Heart right ventricle (tissue), 16 donors: ENCODE measurements at regions not wholly inside any gene's neighbourhood (a gene's known extent, or its start where the extent isn't known, plus 50 kb on each side); places are given as distances from the start of the nearest gene placed in this dataset.

ENCODE experiments used
- ATAC-seq, 8 donors: fragments of 200-7000 bp; cut with Tn5 transposase; one replicate each; pipeline ENCODE4 v1.9.1; 2020; ENCODE audit warnings: mild to moderate bottlenecking in 8 of 8, moderate library complexity in 8 of 8, moderate number of reproducible peaks in 1 of 8
- DNase-seq, 2 donors: peaks; one replicate each; pipeline ENCODE4 v3.0.0-alpha.2; 2020
- H3K27ac ChIP-seq, 10 donors: fragments of 200-600 bp; sonication (generic) in 2 of 10; one replicate each; pipeline versions ENCODE4 v1.5.0 to v1.8.0; 2020 to 2022; ENCODE audit warnings: mild to moderate bottlenecking in 3 of 10
- H3K27me3 ChIP-seq, 7 donors: fragments of 200-600 bp; one replicate each; pipeline ENCODE4 v1.8.0; 2021 to 2022; ENCODE audit warnings: mild to moderate bottlenecking in 2 of 7
- H3K36me3 ChIP-seq, 9 donors: fragments of 200-600 bp; sonication (generic) in 1 of 9; one replicate each; pipeline versions ENCODE4 v1.5.0 to v1.8.0; 2020 to 2022; ENCODE audit warnings: mild to moderate bottlenecking in 2 of 9
- H3K4me1 ChIP-seq, 9 donors: fragments of 200-600 bp; sonication (generic) in 1 of 9; one replicate each; pipeline versions ENCODE4 v1.5.0 to v1.8.0; 2020 to 2022; ENCODE audit warnings: mild to moderate bottlenecking in 4 of 9
- H3K4me3 ChIP-seq, 10 donors: fragments of 200-600 bp; sonication (generic) in 2 of 10; one replicate each; pipeline versions ENCODE4 v1.5.0 to v1.8.0; 2020 to 2022; ENCODE audit warnings: mild to moderate bottlenecking in 7 of 10, moderate library complexity in 2 of 10
- H3K9me3 ChIP-seq, 11 donors: fragments of 200-600 bp in 10 of 11; sonication (generic) in 2 of 11; one replicate each; pipeline versions ENCODE4 v1.5.0 to v1.8.0; 2013 to 2022; ENCODE audit warnings: mild to moderate bottlenecking in 2 of 11, control low read depth in 1 of 11, moderate library complexity in 1 of 11
- WGBS, 2 donors: extraction: QIAGEN DNeasy Blood & Tissue Kit; methylation state at CpG; one replicate each; pipeline ENCODE4 v1.1.7; 2013; ENCODE audit warnings: inconsistent platforms in 1 of 2; 5-methylcytosine and 5-hydroxymethylcytosine counted together
- intact Hi-C, 10 donors: fragments of 100-400 bp; cut with DNase I; formaldehyde crosslinking; loops; one replicate each; pipeline versions ENCODE4 v1.11.1 to v1.14.2; 2022
- TF ChIP-seq, protein P1 (sequence below), 9 donors: fragments of 200-600 bp; sonication (generic) in 2 of 9; IDR thresholded peaks; one replicate each; pipeline versions ENCODE4 v1.5.0 to v1.8.0; 2021 to 2022; ENCODE audit warnings: antibody characterized with exemption in 9 of 9, mild to moderate bottlenecking in 5 of 9, moderate library complexity in 1 of 9
- donor health status: Arrhythmogenic right ventricular cardiomyopathy.
- donor health status: ischemic (EF 13 %, LVEDD 7.1; RV severe dilation, severe dysfunction).
- donor health status: healthy with polysubstance abuse.
- donor health status: DM: no; HTN: yes; CAD: no.
- donor health status: DM: no; HTN: no; CAD: no.
- donor health status: ischemic (EF 25% LVEDD 6.9; RV normal size, moderate dysfunction).
- donor health status: ischemic (EF 25% LVEDD 5.7; RV mildly dilated, moderate dysfunction).
- donor health status: healthy.
- donor health status: DM: yes; HTN: yes; CAD: no.
- donor health status: Ischemic cardiomyopathy.
- donor health status: ischemic (EF 35%, LVEDD 5.7; RV mildly dilated, moderate dysfunction).
- donor health status: nonischemic (EF 11% LVEDD 7.7; RV severe dilation, severe dysfunction).
- donor health status: DM: yes; HTN: yes; CAD: no.
- donor health status: PGD.
- donor health status: ischemic (EF 29% LVEDD 5.4; RV normal size, mild dysfunction).
- donor health status: nonischemic (EF 23%, LVEDD 6.1; RV moderate dilation, normal function).

DNA sequence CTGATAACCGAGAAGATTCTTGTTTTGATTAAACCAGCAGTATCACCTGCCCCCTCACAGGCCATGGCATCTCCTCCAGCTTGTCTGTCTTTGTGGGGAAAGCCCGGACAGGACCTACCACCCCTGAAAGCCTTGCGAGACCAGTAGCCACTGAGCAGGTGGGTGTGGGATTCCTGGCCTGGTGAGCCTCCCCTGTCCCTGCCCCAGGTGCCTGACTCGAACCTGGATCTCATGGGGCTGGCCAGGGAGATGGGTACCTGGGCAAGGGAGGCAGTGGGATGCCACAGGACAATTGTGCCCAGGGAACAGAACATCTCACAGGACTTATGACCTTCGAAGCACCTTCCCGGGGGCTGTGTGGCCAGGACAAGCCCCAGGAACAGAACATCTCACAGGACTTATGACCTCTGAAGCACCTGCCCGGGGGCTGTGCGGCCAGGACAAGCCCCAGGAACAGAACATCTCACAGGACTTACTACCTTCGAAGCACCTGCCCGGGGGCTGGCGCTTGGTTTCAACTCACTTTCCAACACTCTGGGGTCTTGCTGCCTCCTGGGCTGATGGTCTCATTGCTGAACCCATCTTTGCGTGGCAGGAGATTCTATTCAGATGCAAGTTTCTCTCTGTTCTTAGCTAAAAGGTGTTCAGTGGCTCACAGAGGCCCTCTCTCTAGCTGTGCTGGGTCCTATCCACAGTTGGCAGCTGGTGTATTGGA lies 854.5 kb downstream of the BRD1 start:
- Histone ChIP-seq H3K27ac (no peak overlapping the region), H3K4me3 (no peak overlapping the region), H3K27me3 (peaks cover 0 to 47% (median 19%) of the 10 kb centered on the region in 7 donors), H3K36me3 (no peaks in the 10 kb centered on the region), H3K4me1 (no peaks in the 10 kb centered on the region), H3K9me3 (no peaks in the 10 kb centered on the region)
- 82 to 83% methylated on average over 12 of the region's 12 CpGs for WGBS, 2 donors
- no peak for DNase-seq
- ATAC-seq, result no peak
- intact Hi-C loops, result no loop called here
- TF ChIP-seq, protein P1, sequence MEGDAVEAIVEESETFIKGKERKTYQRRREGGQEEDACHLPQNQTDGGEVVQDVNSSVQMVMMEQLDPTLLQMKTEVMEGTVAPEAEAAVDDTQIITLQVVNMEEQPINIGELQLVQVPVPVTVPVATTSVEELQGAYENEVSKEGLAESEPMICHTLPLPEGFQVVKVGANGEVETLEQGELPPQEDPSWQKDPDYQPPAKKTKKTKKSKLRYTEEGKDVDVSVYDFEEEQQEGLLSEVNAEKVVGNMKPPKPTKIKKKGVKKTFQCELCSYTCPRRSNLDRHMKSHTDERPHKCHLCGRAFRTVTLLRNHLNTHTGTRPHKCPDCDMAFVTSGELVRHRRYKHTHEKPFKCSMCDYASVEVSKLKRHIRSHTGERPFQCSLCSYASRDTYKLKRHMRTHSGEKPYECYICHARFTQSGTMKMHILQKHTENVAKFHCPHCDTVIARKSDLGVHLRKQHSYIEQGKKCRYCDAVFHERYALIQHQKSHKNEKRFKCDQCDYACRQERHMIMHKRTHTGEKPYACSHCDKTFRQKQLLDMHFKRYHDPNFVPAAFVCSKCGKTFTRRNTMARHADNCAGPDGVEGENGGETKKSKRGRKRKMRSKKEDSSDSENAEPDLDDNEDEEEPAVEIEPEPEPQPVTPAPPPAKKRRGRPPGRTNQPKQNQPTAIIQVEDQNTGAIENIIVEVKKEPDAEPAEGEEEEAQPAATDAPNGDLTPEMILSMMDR (IDR thresholded peaks at IDR 0.05), result no peak

DNA sequence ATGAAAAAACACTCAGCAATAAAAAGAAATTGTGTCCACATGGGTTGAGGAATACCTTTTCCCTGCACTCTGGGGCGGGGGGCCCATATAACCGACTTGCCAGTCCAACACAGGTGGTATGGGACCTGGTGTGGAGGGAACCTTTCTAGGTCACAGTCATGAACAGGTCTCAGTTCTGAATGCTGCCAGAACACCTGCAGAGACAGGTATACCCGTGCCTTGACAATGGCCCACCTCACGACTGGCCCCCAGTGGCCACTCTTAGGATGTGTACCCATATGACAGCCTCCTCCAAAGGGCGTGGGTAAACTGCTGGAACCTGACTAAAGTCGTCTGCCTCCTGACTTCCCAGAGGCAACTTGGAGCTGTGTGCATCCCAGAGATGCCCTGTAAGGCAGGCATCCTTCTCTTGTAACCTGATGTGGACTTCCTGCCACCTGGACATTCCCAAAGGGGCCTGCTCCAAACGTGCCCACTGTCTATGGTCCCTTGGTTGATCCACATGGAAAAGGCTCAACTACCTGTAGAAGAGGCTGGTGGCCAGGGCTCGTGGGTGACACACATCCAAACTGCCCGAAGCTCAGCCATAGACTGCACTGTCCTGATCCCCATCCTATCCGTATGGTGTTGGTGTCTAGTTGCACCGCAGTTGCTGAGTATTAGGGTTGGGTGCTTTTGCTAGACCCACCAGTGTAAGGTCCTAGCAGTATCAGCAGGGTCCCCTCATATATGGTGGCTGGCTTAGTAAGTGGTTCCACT lies 859.3 kb downstream of the BRD1 start:
- intact Hi-C loops, result no loop called here
- Histone ChIP-seq H3K4me1 (no peaks in the 10 kb centered on the region), H3K9me3 (peaks cover 0 to 14% (median 0%) of the 10 kb centered on the region in 11 donors), H3K27ac (no peak overlapping the region), H3K4me3 (no peak overlapping the region), H3K27me3 (peaks cover 0 to 23% (median 3%) of the 10 kb centered on the region in 7 donors), H3K36me3 (no peaks in the 10 kb centered on the region)
- 42% methylated on average over 11 of the region's 11 CpGs for WGBS, 2 donors
- TF ChIP-seq, protein P1 (IDR thresholded peaks at IDR 0.05), result peak in 1 of 9 donors; percentile 32
- ATAC-seq, result no peak
- no peak for DNase-seq

DNA sequence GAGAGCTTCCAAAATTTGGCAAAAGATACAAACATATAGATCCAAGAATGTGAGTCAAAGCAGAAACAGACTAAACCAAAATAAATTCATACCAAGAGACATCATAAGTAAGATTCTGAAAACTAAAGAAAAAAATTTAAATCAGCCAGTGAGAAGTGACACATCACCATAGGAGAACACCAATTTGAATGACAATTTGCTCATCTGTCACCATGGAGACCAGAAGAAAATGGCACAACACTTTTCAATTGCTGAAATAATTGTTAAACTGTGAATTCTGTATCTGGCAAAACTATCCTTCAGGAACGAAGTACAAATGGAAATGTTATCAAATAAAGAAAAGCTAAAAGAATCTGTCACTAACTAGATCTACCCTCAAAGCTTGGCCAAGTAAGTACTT lies 864.3 kb downstream of the BRD1 start:
- H3K36me3 ChIP-seq, result no peaks in the 10 kb centered on the region
- TF ChIP-seq, protein P1 (IDR thresholded peaks at IDR 0.05), result no peak
- H3K9me3 ChIP-seq, result peaks cover 0 to 19% (median 0%) of the 10 kb centered on the region in 11 donors
- H3K4me1 ChIP-seq, result no peaks in the 10 kb centered on the region
- no peak for DNase-seq
- no peak overlapping the region for H3K27ac ChIP-seq
- intact Hi-C loops, result no loop called here
- no peak for ATAC-seq
- no peak overlapping the region for H3K4me3 ChIP-seq
- WGBS, 2 donors, result 52 to 61% methylated on average over 1 of the region's 1 CpG
- peaks cover 0 to 33% (median 18%) of the 10 kb centered on the region in 7 donors for H3K27me3 ChIP-seq

DNA sequence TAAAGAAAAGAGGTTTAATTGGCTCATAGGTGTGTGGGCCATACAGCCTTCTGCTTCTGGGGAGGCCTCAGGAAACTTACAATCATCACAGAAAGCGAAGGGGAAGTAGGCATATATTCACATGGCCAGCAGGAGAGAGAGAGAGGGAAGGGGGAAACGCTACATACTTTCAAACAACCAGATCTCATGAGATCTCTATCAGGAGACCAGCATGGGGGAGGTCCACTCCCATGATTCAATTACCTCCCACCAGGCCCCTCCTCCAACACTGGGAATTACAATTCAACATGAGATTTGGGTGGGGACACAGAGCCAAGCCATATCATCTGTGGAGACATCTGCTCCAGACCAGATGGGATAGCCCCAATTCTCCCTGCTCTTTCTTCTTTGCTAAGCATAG lies 866.0 kb downstream of the BRD1 start:
- intact Hi-C loops, result no loop called here
- TF ChIP-seq, protein P1 (IDR thresholded peaks at IDR 0.05), result no peak
- Histone ChIP-seq H3K36me3 (no peaks in the 10 kb centered on the region), H3K4me3 (no peak overlapping the region), H3K9me3 (peaks cover 0 to 14% (median 0%) of the 10 kb centered on the region in 11 donors), H3K27me3 (peaks cover 0 to 28% (median 13%) of the 10 kb centered on the region in 7 donors), H3K4me1 (no peaks in the 10 kb centered on the region), H3K27ac (no peak overlapping the region)
- WGBS, 2 donors, result 71 to 88% methylated on average over 2 of the region's 2 CpGs
- DNase-seq (no peak), ATAC-seq (no peak)
